ENCODE measurements at regions not wholly inside any gene's neighbourhood (a gene's known extent, or its start where the extent isn't known, plus 50 kb on each side); places are given as distances from the start of the nearest gene placed in this dataset.

- no peak overlapping the region for H3K27ac Mint-ChIP-seq
- no peak overlapping the region for H2BK5ac ChIP-seq (ENCODE audit: insufficient read length, low read length)
- no peak overlapping the region for H2BK12ac ChIP-seq (ENCODE audit: insufficient read length, low read depth, low read length)
- no peak overlapping the region for H2BK120ac ChIP-seq (ENCODE audit: low read depth, low read length, poor library complexity, severe bottlenecking)
- no peaks in the 10 kb centered on the region for H3K4me1 Mint-ChIP-seq
- no peak for TF ChIP-seq CTCF (conservative IDR thresholded peaks at IDR 0.05)
- H3K79me2 ChIP-seq (ENCODE audit: insufficient read depth, low read length): no peaks in the 10 kb centered on the region
- peaks cover 16% of the 10 kb centered on the region for H3K27me3 Mint-ChIP-seq (ENCODE audit: low read depth)
- no peak for DNase-seq
- H3K23me2 ChIP-seq (ENCODE audit: insufficient read length, low read depth, low read length, poor library complexity, severe bottlenecking): no peaks in the 10 kb centered on the region
- H2AK5ac ChIP-seq (ENCODE audit: insufficient read length, low read length): no peak overlapping the region
- H4K5ac ChIP-seq (ENCODE audit: insufficient read length, low read depth, low read length): no peak overlapping the region
- no peak overlapping the region for H3K4me2 ChIP-seq (ENCODE audit: insufficient read depth, insufficient read length, low read length)
- no peak overlapping the region for H2BK20ac ChIP-seq (ENCODE audit: low read depth, low read length, poor library complexity, severe bottlenecking)
- no peak overlapping the region for H3K18ac ChIP-seq (ENCODE audit: insufficient read length, low read depth, low read length)
- no peaks in the 10 kb centered on the region for H3K4me1 ChIP-seq (ENCODE audit: insufficient read depth, low read length)
- no peaks in the 10 kb centered on the region for H3K36me3 Mint-ChIP-seq (ENCODE audit: insufficient read depth in 1 of 3, low read depth in 3 of 3)
- H3K9me3 Mint-ChIP-seq: no peaks in the 10 kb centered on the region; a peak in 1 of 5 replicates
- no peaks in the 10 kb centered on the region for H4K20me1 ChIP-seq (ENCODE audit: control insufficient read depth, insufficient read depth, insufficient read length)
- no peak overlapping the region for H3K9ac ChIP-seq (ENCODE audit: extremely low read depth, insufficient read length, low read length)
- H3K23ac ChIP-seq (ENCODE audit: insufficient read length, low read depth, low read length): no peak overlapping the region
- H3K56ac ChIP-seq (ENCODE audit: insufficient read length, low read depth, low read length): no peak overlapping the region
- H3K27me3 ChIP-seq (ENCODE audit: insufficient read depth, low read length): no peaks in the 10 kb centered on the region; the same call in 1 of the 2 replicates
- H3K79me1 ChIP-seq (ENCODE audit: insufficient read depth, low read depth, low read length, poor library complexity, severe bottlenecking): no peaks in the 10 kb centered on the region
- no peak overlapping the region for H2AFZ ChIP-seq (ENCODE audit: low read length)
- H3K4ac ChIP-seq (ENCODE audit: low read depth, low read length): no peak overlapping the region
- no peak overlapping the region for H2BK15ac ChIP-seq (ENCODE audit: low read depth, low read length)
- no peak overlapping the region for H3K4me3 Mint-ChIP-seq
- H4K91ac ChIP-seq (ENCODE audit: insufficient read length, low read depth, low read length): no peak overlapping the region
- H3K9me3 ChIP-seq (ENCODE audit: control insufficient read depth, low read depth, low read length): no peaks in the 10 kb centered on the region
- no peak overlapping the region for H4K8ac ChIP-seq (replicated peaks; ENCODE audit: insufficient read length, low read depth, low read length)
- H3K14ac ChIP-seq (ENCODE audit: insufficient read depth, low read length): no peak overlapping the region
- H3T11ph ChIP-seq (ENCODE audit: low read length): no peak overlapping the region
- H3K27ac ChIP-seq (ENCODE audit: insufficient read length, low read depth, low read length): no peak overlapping the region
Measured at GRCh38 chr14:88941414-88941813, 117.0 kb downstream of the TTC8 start.
